NCI-H2196 (cell line): ENCODE measurements at regions not wholly inside any gene's neighbourhood (a gene's known extent, or its start where the extent isn't known, plus 50 kb on each side); places are given as distances from the start of the nearest gene placed in this dataset.

ENCODE experiments used
- DNase-seq: peaks from one replicate; lab custom pipeline; 2025; ENCODE audit not compliant: unreplicated experiment; lab: John Stamatoyannopoulos, UW

DNA sequence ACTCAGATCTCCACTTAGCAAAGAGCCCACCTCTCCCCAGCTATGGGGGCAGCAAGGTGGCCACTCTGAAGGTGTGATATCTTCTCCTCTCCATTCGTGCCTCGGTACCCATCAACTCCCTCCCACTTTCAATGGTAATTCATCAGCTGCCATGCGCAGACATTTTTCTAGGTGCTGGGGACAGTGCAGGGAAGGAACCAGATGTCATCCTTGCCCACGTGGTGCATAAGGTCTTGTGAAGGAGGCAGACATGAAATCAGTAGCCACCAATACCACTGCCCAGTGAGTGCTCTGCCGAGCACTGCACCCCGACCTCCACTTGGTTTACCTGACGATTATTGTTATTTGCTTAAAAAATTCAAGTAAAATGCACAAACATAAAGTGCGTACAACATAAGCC lies 76.3 kb upstream of the CSF3R start:
- no peak for DNase-seq

DNA sequence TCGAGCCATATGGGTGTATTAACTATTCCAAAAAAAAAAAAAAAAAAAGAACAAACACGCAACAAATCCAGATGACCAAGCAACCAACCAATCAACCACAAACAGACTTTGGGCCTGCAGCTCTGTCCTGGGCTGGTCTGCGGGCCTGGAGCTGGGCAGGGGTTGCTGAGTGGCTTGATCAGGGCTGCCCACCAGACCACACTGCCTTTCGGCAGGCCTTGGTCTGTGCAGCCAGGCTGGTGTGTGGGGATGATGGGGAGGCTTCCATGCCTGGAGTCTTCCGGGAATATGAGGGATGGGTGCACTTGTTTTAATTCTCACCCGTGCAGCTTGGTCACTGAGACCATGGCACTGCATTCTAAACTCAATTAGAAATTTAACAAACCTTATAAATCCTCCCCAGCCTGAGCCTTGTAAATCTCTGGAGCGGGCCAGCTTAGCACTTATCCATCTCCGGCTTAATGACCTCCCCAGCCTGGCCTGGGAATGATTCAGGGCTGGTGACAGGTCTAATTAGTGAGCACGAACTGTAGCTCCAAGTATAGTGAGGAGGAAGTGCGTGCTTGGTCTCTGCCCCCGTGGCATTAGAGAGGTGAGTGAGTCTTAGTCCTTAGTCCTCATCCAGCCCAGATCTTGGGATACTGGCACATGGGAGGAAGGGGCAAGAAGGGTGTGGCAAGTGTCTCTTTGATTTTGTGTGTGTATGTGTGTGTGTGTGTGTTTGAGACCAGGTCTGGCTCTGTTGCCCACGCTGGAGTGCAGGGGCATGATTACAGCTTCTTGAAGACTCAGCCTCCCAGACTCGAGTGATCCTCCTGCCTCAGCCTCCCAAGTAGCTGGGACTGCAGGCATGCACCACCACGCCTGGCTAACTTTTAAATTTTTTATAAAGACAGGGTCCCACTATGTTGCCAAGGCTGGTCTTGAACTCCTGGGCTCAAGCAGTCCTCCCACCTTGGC lies 74.6 kb upstream of the CSF3R start:
- DNase-seq: no peak

DNA sequence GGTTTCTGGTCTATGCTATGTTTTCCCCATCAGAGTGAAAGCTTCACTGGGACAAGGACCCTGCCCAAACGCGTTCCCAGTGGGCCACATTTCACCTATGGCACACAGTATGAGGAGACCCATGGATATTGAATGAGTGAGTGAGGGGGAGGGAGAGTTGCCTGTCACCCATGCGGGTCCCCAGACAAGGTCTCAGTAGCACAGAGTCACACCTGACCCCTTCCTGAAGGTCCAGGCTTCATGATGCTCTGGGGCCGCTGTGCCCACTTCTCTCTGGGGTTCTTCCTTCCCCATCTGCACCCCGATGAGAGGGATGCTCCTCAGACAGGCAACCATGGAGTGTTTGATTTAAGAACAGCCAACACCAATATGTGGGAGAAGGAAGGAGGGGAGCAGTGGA lies 72.3 kb upstream of the CSF3R start:
- DNase-seq: no peak

DNA sequence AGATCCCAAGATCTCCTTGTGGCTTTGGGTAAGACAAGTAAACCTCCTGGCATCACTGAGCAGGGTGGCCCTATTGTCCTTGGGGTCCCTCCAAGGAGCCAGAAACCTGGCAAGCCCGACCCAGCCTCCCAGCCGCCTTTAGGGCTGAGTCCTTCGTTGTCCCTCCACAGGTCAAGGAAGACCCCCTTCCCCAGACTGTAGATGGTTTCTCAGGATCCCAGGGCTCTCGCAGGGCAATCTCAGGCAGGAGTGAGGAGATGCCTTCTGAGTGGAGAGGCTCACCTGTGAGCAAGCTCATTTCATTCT lies 71.6 kb upstream of the CSF3R start:
- DNase-seq: no peak

DNA sequence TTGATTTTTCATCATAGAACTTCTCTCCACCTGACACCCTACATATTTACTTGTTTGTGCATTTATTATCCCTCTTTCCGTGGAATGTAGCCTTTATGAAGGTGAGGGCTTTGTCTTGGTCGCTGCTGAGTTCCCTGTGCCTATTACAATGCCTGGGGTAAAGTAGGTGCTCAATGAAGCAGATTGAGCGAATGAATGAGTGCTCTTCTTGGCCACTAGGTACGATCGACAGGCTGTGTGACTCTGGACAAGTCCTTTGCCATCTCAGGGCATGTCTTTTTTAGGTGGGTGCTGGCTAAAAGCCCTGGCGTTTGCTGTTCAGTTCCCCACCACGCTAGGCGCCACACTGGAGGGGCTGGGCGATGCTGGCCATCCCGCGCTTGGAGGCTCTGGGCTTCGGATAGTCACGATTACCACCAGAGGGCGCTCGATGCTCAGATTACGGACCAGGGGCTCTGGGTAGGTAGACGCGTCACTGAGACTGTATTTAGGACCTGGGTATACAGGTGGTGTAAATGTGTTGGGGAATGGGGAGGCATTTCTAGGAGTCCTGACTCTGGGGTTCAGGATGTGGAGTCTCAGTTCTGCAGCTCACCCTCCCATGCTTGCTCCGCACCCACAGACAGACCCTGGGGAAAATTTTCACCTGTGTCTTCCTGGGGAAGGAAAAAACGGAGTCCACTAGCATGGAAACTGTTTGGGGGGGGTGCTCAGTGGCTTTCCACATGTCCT lies 71.0 kb upstream of the CSF3R start:
- peak; percentile 90 for DNase-seq

DNA sequence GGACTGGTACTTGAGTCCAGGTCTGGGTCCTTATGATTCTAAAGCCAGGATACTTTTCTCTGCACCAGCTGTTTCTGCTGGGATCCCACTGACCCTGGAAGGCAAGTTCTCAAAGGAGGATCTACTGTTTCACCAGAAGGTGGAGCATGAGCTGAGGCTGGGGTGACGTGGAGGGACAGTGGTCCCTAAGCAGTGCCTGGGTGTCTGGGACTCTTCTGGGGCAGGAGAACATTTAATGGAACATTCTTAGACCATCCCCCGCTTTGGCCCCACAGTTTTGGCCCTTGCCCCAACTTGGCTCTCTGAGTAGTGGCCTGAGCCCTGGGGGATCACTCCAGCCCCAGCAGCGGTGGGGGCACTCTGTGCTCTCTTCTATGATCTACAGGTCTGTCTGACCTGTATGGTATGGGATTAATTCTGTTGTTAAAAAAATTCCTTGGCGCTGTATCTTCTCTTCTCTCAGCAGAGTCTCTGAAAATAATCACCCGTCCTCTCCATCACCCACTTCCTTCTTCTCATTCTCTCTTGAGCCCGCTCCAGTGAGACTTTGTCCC lies 60.3 kb upstream of the CSF3R start:
- DNase-seq: no peak

DNA sequence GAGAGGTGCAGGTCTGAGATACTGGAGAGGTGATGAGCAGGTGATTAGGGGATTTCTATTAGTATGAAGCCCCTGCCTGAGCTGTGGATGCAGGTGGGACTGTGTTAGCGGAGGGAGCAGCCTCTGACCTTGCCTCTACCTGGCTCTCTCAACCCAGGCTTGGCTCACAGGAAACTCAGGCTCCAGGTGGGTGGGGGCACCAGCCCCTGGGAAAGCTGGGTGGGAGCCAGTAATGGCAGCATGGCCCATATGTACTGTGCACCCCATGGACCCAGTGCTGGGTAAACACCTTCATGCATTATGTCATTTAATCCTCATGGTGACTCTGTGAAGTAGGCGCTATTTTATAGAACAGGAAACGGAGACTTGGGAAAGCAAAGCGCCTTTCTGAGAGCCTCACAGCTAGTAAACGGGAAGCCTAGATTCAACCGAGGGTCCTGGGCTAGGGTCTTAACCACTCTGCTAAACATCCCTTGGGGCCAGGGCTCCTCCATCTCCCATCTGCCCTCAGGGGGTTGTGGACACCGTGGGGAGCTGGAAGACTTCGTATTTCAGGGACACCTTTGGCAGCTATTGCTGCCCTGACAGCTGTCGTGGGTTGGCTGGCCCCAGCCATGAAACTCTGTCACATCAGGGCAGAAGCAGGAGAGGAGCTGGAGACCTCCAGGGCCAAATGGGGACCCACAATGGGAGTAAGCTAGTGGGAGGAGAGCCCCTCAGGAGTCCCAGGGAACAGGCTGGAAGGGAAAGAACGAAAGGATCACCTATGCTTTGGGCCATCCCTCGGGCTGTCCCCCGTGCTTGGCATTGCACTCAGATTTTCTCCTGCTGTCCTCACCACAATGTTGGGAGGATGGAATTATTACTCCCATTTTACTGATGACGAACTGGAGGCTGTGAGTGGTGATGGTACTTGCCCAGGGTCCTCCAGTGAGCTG lies 59.6 kb upstream of the CSF3R start:
- DNase-seq: peak; percentile 13

DNA sequence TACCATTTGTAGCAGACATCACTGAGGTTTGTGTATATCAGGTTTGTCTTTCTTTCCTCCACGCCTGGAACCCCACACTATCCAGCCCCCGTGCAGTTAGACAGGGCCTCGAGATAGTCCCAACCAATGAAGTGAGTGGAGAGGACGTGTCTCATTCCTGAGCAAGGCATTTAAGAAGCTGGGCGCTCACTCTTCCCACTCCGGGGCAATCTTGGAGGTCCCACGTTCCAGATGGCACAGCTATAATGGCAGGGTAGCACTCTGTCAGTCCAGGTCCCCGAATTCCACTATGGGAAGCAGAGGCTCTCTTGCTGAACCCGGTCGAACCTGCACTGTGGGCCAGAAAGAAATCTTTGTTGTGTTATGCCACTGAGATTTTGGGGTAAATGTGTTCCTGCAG lies 57.3 kb upstream of the CSF3R start:
- no peak for DNase-seq

DNA sequence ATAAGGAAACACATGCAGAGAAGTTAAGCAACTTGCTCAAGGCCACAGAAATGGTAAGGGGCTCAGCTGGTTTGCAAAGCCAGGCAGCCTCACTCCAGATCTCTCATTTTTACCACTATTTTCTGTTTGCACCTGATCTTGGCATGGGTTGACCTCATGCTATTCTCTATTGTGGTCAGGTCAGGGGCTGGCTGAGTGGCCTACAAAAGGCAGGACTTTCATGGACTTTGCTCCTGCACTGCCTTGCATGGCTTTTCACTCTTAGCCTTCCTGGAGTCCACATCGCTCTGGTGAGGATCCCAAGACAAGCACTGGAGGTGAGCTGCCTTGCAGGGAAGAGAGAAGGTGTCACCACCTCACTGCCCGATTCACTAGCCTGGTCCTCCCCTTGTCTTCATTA lies 56.8 kb upstream of the CSF3R start:
- no peak for DNase-seq

DNA sequence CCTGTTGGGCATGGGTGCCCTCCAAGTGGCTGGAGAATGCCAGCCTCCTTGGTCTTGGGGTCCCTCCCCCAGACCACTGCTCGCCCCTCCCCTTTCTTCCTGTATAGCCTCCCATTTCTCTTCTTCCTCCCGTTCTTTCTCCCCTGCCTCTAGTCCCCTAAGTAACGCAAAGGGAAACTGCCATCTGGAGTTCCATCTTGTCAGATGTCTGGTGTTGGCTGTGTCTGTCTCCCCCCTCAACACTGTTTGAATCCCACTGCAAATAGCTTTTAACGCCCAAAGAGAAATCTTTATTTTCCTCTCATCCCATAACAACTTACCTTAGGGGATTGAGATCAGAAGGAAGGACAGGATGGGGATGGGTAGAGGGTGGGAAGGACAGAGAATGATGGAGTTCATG lies 55.3 kb upstream of the CSF3R start:
- DNase-seq: no peak

DNA sequence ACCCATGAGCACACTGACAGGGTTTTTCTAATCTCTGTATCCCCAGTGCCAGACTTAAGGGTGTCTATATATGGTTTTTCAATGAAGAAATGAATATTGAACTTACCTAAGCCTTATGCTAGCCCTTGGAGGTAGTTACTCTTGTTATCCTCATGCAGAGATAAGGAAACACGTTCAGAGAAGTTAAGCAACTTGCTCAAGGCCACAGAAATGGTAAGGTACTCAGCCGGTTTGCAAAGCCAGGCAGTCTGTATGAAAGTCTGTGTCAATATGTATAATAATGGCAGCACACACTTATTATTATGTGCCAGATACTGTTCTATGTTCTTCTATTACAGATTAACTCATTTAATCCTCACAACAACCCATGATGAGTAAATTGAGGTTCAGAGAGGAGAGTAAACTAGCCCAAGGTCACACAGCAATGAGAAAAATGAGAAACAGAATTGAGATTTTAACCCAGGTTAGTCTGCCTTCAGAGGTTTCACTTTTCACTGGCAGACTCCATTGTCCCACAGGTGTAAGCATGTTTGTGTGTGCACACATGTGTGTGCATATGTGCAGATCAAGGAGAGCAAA lies 54.6 kb upstream of the CSF3R start:
- DNase-seq: no peak

DNA sequence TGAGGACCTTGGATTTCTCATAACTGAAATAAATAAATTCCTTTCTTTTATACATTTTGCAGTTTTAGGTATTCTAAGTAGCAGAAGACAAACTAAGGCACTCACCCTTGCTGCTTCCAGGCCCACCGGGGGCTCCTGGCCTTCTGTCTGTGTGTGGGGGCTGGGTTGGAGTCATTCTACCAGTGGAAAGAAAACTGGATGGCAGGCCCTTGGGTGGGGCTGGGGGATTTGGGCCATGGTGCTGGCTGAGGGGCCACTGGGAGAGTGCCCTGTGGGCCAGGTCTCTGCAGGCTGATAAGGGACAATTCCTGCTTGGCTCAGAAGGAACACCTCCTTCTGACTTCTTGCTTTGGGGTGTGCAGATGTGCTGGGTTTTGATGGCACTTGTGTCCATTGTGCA lies 54.0 kb upstream of the CSF3R start:
- no peak for DNase-seq

DNA sequence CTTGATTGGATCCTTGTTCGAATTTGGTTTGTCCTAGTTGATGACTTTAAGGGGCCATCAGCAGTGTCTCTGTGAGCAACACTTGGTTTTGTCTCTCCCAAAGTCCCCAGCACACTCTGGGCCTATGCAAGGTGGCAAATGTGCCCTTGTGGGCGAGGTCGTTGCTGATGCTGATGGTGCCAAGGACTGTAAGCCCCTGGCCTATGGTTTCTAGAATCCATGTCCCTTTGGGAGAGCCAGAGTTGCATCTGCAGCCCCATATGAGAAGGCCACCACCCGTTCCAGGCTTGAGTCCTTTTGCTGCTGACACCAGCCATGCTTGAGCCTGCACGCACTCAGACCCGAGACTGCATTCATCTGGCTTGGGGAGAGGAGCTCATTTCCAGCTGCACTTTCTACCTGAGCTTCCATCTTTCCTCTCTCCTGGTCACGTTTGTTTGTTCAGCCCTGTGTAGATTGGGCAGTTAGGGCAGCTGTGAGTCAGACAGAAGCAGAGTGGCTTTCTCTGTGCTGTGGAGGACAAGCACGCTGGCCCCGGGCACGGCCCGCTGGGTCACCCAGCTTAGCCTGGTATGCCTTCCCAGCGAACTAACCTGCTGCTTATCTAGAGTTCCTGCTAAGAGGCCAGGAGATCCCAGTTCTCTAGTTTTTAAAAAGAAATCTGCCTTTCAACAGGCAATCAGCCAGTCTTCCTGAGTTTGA lies 52.1 kb upstream of the CSF3R start:
- no peak for DNase-seq

DNA sequence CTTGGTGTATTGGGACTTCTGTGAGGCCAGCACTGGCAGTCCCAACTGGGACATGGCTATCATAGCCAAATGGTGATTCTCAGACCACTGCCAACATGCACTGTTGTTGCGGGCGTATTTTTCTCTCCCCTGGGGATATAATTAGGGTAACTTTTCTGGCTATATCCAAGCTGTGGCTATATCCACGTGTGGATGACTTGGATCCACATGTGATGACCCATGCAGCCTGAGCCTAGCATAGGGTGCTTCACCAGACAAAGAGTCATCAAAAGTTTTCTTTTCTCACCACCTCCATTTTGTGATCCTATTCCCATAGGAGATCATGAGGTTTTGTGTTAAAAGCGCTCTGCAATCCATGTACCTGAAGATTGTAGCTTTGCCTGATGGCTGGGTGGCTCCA lies 51.2 kb upstream of the CSF3R start:
- no peak for DNase-seq

DNA sequence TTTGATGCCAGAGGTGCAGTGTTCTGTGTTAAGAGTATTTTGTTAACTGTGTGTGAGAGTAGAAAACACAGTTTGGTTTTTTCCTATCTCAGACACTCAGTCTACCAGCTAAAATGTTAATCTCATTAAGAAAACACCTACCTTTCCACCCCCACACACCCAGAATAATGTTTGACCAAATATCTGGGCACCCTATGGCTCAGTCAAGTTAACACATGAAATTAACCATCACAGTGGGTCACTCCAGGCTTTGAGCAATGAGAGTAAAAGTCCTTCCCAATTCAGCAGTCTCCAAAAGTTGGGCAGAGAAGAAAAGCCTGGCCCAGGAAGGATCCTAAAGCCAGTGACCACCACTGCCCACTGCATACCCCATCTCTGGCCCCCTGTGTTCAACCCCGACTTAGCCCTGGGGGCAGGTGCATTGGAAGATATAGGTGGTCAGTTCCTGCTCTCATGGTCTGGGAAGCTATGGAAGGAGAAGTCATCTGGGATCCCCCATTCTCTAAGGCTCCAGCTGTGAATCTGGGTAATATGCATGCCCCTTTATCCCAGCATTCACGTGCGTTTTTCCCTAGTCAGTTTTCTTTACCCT lies 50.2 kb upstream of the CSF3R start:
- DNase-seq: no peak
